ENCODE measurements at regions not wholly inside any gene's neighbourhood (a gene's known extent, or its start where the extent isn't known, plus 50 kb on each side); places are given as distances from the start of the nearest gene placed in this dataset.

DNA sequence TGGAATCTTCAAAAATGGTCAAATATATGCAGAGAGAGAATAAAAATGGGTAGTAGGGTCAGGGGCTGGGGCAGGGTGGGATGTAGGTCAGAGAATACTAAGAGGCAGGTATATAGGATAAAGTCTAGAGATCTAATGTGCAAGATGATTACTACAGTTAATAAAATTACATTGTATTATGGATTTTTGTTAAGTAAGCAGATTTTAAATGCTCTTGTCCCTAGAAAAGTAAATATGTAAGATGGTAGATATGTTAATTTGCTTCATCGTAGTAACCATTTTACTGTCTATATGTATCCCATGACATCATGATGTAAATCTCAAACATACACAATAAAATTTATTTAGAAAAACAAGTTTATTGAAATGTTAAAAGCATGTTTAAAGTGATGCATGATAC, 1051.4 kb downstream of the AGBL1 start:
- DNase-seq: no peak

DNA sequence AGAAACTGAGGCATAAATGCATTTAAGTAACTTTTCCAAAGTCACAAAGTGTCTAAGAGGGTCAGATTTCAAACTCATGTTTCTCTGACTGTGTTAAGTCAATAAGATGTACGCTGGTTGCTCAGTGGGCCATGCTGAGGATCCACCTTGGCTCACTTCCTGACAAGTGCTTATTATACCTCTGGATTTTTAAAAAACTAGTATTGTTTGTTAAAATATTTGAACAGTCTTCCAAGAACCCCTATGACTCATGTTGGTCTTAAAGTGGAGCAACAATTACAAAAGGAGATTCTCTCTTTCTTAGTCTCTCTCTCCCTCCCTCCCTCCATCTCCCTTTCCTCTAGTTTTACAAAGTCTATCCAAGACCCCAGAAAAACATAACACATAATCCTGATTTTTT, 1050.2 kb downstream of the AGBL1 start:
- DNase-seq: no peak

DNA sequence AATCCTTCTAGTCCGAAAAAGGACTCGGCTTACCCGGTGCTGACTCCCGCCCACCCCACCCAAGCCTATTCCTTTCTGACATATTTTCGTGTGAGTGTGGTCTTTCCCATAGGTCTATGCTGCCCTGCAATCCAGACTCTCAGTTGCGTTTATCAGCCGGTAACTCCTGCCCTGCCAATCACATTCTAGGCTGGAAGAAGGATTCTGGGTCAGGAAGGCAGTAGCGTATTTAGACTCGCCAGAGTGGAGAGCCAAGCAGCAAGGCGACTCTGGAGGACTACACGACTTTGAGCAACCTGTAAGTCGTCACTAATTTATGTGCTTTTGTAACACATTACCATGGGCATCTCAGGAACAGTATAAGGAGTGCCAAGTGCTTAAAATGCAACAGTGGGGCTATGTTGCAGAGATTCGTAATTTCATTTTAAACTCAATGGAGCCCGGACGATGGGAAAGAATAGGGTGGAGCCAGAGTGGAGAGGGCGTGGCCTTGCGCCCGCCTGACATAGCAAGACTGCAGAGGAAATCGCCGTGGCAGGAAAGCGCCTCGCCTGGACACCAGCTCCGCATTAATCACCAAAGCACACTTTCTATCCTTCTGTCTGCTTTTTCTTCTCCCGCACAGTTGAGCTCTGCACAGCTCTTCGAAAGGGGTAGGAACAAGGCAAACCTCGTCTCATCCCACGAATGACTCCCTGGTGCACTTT, 1044.2 kb downstream of the AGBL1 start:
- no peak for DNase-seq

DNA sequence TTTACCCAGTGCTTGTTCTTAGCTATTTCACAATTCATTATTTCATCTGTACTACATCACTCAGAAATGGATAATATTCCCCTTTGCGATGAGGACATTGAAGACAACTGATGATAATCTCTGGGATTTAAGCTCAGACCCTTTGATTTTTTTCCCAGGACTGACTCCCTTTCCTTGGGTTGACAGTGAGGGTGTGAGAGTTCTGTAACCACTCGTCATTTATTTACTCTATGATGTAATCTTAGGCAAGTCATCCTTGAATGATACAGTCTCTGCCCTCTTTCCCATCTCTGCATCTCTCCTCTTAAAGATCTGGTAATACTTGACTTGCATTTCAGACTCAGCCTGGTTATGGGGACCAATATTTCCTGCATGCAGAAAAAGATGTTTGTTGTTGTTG, 1041.7 kb downstream of the AGBL1 start:
- DNase-seq: no peak

DNA sequence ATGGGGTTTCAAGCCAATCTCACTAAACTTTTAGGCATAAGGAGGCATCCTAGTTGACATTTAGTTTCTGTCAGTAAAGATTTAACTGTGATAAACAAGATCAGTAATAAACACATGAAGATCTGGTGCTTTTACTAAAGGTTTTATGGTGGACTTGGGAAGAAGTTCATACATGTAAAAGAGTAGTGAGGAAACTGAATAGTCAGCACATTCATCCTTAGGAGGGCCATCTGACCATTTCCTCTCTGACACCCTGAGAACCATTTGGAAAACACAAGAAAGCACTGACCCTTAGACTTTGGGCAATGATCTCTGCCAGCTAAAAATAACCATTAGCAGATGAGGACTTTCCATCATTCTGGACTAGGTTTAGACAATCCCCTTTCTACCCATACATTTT, 1040.9 kb downstream of the AGBL1 start:
- no peak for DNase-seq

DNA sequence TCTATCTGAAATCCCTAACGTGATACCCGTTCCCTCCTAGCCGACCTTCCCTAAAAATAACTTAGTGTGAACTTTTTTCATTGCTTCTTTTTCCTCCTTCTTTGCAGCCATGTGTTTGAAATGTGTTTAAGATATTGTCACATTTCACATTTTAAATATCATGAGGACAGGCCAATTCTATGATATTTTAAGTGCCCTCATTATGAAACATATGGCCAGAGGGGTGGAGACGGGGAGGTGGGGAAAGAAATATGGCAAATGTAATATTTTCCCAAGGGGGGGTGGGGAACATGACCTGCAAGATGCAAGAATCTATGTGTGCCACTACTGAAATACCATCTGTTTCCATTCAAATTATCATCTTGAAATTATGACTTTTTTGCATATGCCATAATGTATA, 1039.2 kb downstream of the AGBL1 start:
- no peak for DNase-seq

DNA sequence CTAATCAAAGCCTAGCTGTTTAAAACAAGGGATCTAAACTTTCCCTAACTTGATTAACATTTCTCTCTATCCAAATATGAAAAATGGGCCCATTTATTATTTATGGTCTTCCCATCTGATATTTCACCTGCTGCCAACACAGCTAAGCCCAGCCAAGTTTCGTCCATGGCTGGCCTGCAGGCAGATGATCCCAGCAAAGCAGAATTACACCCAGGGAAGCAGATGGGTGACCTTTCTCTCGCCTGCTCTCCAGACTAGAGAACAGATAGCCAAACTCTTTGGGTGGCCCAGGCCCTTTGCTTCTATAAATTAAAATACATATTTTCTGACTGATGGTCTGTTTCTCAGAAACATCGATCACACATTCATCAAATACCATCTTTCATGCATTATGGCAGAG, 1038.8 kb downstream of the AGBL1 start:
- DNase-seq: no peak

DNA sequence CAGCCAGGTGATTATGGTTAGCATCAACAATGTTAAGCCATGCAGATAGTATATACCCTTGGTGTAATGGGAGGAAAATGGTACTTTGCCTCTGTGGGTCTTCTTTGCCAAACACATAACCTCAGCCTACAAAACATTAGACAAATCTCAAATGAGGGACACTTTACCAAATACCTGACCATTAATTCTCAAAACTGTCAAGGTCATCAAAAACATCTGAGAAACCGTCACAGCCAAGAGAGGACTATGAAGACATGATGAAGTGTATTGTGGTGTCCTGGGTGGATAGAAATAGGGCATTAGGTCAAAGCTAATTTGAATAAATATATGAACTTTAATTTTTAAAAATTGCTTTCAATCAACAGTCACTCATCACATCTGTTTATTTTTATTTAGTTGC, 1036.1 kb downstream of the AGBL1 start:
- DNase-seq: no peak

DNA sequence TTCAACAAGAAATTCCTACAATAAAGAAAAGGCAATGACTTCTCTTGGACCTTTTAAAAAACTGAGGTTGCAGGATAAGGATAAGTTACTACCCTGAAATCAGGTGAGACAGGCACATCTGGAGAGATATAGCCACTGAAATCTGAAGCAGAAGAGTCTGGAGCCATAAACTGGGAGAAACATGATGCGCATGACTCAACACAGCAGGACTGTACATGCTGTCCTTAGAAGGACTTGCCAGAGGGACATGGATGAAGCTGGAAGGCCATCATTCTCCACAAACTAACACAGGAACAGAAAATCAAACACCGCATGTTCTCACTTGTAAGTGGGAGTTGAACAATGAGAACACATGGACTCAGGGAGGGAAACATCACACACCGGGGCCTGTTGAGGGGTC, 1020.2 kb downstream of the AGBL1 start:
- DNase-seq: no peak

DNA sequence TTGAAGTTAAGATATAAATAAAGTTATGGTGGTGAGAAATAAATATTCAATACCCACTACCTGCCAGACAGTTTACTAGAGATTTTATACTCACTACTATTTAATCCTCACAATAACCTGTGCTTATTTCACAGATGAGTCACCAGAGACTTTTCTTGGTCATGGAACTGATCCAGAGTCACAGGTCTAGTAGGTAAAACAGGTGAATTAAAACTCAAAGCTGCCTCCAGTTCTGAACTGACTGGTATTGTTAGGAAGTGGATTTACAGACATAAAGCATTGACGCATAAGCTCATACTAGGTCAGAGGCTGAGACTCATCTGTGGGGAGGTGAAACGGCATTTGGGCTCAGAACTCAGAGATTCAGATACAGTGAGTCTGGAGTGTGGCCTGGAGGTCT, 1009.9 kb downstream of the AGBL1 start:
- no peak for DNase-seq

DNA sequence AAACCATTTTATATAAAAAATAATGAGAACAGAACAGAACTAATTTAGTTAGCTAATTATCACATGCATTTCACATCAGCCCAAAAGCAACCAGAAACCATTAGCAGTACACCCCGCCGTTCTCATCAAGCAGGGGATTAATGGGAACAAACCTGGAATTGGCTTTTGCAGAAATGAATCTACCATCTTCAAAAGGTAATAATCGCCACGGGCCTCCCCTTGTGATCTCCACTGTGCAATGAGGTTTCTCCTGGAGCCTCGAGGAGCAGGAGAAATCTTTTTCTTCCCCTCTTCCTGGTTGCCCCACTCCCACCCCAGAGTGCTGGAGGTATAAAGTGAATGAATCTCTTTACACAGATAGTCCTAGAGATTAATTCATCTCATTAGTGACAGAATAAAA, 1003.5 kb downstream of the AGBL1 start:
- DNase-seq: no peak

DNA sequence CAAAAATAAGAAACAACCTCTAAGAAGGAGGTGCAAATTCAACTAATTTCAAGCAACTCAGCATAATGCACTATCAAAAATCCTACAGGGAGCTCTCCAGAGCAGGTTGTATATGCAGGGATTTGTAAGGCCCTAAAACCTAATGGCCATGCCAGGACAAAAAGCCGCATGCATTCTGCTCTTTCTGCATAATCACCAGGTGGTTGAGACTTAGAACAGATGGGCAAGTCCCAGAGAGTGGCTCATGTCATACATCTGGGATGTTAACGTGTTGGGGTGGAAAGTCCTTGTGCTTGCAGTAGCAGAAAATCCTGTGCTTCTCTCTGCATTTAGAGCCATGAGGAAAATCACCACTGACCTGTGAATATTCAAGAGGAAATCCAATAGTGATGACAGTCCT, 1002.9 kb downstream of the AGBL1 start:
- no peak for DNase-seq

DNA sequence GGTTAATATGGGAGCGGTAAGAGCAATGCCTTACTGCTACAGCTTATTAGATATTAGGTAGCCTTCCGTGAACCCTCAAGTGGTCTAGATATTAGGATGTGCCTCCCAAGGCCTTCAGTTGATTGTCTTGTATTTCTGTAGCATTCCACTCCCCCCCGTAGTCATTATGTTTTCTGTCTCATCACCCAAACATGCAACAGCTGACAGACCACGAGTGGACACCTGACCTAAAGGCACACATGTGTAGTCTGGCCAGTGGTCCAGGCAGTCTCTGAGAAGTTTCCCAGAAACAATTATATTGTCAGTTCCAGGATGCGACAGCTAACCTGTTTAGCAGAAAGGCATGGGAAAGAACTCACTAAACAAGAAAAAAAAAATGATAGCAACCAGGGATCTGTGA, 1000.9 kb downstream of the AGBL1 start:
- DNase-seq: no peak

Data from inflammatory macrophage treated with lipopolysaccharide for 4 hours (primary cell).